ENCODE measurements at regions not wholly inside any gene's neighbourhood (a gene's known extent, or its start where the extent isn't known, plus 50 kb on each side); places are given as distances from the start of the nearest gene placed in this dataset.

DNA sequence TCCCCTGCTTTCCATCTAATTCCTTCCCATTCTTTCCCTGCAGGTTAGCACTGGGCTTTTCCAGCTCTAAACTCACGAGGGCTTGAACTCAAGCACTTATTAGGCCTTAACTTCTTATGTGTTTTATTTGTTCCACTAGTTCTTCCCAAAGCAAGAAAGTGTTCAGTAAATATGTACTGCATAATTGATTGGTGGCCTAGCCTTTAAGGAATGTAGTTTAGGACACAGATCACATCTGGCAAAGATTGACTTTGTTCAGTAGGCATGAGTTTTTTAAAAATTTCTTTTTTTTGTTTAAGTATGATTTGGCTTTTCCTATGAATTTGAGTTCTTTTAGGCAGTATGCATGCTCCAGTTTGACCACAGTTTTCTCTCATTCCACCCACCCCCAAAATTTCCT, 285.2 kb downstream of the NPR3 start:
- no peak for TF ChIP-seq ZNF180 (CRISPR knock-in tag; IDR thresholded peaks at IDR 0.05; ENCODE audit: borderline replicate concordance, low read depth)
- TF ChIP-seq NR1H2 (CRISPR knock-in tag; IDR thresholded peaks at IDR 0.05; ENCODE audit: borderline replicate concordance, low read depth): no peak
- TF ChIP-seq PCBP2 (optimal IDR thresholded peaks at IDR 0.05; ENCODE audit: low read depth, low read length, poor library complexity, severe bottlenecking): no peak
- no peak for TF ChIP-seq HDAC2 (CRISPR knock-in tag; IDR thresholded peaks at IDR 0.05)
- TF ChIP-seq ZNF674 (CRISPR knock-in tag; IDR thresholded peaks at IDR 0.05; ENCODE audit: low read depth): no peak
- TF ChIP-seq PLRG1 (conservative IDR thresholded peaks at IDR 0.05): no peak
- TF ChIP-seq MXI1 (IDR thresholded peaks at IDR 0.05; ENCODE audit: borderline replicate concordance, low read depth, low read length): no peak
- no peak for TF ChIP-seq TOPORS (CRISPR knock-in tag; IDR thresholded peaks at IDR 0.05)
- no peak for TF ChIP-seq NBN (conservative IDR thresholded peaks at IDR 0.05)
- TF ChIP-seq, protein P1, sequence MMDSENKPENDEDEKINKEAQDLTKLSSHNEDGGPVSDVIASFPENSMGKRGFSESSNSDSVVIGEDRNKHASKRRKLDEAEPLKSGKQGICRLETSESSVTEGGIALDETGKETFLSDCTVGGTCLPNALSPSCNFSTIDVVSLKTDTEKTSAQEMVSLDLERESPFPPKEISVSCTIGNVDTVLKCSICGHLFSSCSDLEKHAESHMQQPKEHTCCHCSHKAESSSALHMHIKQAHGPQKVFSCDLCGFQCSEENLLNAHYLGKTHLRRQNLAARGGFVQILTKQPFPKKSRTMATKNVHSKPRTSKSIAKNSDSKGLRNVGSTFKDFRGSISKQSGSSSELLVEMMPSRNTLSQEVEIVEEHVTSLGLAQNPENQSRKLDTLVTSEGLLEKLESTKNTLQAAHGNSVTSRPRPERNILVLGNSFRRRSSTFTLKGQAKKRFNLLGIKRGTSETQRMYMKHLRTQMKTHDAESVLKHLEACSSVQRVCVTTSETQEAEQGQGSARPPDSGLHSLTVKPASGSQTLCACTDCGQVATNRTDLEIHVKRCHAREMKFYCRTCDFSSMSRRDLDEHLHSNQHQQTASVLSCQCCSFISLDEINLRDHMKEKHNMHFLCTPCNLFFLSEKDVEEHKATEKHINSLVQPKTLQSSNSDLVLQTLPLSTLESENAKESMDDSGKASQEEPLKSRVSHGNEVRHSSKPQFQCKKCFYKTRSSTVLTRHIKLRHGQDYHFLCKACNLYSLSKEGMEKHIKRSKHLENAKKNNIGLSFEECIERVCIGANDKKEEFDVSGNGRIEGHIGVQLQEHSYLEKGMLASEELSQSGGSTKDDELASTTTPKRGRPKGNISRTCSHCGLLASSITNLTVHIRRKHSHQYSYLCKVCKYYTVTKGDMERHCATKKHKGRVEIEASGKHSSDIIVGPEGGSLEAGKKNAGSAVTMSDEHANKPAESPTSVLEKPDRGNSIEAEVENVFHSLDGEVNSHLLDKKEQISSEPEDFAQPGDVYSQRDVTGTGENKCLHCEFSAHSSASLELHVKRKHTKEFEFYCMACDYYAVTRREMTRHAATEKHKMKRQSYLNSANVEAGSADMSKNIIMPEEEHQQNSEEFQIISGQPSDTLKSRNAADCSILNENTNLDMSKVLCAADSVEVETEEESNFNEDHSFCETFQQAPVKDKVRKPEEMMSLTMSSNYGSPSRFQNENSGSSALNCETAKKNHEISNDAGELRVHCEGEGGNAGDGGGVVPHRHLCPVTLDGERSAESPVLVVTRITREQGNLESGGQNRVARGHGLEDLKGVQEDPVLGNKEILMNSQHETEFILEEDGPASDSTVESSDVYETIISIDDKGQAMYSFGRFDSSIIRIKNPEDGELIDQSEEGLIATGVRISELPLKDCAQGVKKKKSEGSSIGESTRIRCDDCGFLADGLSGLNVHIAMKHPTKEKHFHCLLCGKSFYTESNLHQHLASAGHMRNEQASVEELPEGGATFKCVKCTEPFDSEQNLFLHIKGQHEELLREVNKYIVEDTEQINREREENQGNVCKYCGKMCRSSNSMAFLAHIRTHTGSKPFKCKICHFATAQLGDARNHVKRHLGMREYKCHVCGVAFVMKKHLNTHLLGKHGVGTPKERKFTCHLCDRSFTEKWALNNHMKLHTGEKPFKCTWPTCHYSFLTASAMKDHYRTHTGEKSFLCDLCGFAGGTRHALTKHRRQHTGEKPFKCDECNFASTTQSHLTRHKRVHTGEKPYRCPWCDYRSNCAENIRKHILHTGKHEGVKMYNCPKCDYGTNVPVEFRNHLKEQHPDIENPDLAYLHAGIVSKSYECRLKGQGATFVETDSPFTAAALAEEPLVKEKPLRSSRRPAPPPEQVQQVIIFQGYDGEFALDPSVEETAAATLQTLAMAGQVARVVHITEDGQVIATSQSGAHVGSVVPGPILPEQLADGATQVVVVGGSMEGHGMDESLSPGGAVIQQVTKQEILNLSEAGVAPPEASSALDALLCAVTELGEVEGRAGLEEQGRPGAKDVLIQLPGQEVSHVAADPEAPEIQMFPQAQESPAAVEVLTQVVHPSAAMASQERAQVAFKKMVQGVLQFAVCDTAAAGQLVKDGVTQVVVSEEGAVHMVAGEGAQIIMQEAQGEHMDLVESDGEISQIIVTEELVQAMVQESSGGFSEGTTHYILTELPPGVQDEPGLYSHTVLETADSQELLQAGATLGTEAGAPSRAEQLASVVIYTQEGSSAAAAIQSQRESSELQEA (CRISPR knock-in tag; IDR thresholded peaks at IDR 0.05; ENCODE audit: not compliant biosample characterization): no peak
- TF ChIP-seq TAF1 (CRISPR knock-in tag; IDR thresholded peaks at IDR 0.05): no peak
- TF ChIP-seq, protein P2, sequence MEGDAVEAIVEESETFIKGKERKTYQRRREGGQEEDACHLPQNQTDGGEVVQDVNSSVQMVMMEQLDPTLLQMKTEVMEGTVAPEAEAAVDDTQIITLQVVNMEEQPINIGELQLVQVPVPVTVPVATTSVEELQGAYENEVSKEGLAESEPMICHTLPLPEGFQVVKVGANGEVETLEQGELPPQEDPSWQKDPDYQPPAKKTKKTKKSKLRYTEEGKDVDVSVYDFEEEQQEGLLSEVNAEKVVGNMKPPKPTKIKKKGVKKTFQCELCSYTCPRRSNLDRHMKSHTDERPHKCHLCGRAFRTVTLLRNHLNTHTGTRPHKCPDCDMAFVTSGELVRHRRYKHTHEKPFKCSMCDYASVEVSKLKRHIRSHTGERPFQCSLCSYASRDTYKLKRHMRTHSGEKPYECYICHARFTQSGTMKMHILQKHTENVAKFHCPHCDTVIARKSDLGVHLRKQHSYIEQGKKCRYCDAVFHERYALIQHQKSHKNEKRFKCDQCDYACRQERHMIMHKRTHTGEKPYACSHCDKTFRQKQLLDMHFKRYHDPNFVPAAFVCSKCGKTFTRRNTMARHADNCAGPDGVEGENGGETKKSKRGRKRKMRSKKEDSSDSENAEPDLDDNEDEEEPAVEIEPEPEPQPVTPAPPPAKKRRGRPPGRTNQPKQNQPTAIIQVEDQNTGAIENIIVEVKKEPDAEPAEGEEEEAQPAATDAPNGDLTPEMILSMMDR (CRISPR knock-in tag; IDR thresholded peaks at IDR 0.05): no peak
- TF ChIP-seq HOXA7 (CRISPR knock-in tag; IDR thresholded peaks at IDR 0.05): no peak
